ENCODE measurements at regions not wholly inside any gene's neighbourhood (a gene's known extent, or its start where the extent isn't known, plus 50 kb on each side); places are given as distances from the start of the nearest gene placed in this dataset.
A peak's percentile ranks its signal among the peaks of the same experiment; 100 is the strongest.
"Not testable (repeated sequence)": the region's sequence is repeated elsewhere in the genome, so short reads cannot be mapped to it uniquely, and the experiment has no call there.

DNA sequence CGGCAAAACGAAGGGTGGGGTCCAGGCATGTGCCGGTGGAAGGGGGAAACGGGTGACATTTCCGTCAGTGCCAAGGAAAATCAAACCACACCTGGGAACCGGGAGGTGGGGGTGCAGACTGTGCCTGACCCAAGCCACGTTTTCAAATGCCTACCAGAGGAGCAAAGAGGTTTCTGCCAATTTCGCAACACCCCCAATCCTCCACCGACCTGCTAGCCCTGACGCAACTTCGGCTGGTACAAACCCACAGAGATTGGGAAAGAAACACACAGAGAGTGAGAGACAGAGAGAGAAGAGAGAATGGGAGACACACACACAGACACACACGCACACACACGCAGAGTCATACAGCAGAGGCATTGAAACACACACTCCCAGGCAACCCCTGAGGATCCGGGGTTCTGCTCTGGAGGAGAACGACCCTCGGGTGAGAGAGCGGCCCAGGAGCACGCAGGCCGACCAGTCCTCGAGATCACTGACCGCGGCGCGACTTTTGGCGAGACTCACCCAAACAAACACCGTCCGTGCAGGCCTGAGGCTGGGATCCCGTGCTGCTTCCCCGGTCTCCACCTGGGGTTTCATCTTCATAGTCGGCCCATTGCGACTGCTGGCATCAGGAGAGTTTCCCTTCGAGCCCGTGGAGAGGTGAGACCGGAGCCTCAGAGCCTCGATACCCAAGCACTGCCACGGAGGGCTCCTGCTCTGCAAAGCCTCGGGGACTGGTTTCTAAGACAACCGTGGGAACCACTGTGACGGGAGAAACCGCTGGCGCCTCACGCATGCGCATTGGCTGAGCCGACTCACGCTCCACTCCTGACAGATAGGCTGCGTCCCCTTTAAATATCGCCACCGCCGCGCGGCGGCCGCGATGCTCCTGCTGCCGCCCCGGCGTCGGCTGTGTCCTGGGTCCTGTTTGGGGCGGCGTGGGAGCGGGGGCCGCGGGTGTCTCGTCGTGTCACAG, 697.9 kb upstream of the TPTE start:
- H3K27me3 ChIP-seq; H3K27ac ChIP-seq; H3K36me3 ChIP-seq; H3K4me1 ChIP-seq; H3K9me3 ChIP-seq; H3K4me3 ChIP-seq; intact Hi-C loops (cut with DNase I): not testable (repeated sequence)
- peak in 1 of 2 donors; percentile 81 for DNase-seq (ENCODE audit: low spot score in 2 of 2)

DNA sequence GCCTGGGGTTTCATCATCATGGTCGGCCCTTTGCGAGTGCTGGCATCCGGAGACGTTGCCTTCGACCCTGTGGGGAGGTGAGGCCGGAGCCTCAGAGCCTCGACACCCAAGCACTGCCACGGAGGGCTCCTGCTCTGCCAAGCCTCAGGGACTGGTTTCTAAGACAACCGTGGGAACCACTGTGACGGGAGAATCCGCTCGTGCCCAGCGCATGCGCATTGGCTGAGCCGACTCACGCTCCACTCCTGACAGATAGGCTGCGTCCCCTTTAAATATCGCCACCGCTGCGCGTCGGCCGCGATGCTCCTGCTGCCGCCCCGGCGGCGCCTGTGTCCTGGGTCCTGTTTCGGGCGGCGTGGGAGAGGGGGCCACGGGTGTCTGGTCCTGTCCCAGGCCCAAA, 690.6 kb upstream of the TPTE start:
- H3K9me3 ChIP-seq; H3K27me3 ChIP-seq; H3K36me3 ChIP-seq; H3K4me3 ChIP-seq; H3K27ac ChIP-seq; H3K4me1 ChIP-seq; intact Hi-C loops (cut with DNase I); DNase-seq (ENCODE audit: low spot score in 2 of 2): not testable (repeated sequence)

DNA sequence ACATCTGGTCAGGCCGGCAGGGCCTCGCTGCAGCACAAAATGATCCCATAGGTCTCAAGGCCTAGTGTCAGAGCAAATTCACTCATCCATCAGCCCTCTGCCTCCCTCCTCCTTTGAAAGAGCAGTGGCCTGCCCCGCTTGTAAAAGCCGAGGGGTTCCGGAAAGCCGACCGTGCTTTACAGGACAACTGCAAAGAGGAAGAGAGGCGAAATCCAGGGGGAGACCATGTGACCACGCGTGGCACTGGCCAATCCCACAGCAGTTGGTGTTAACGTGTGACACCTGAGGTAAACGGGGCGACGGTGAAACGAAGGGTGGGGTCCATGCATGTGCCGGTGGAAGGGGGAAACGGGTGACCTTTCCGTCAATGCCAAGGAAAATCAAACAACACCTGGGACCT, 688.6 kb upstream of the TPTE start:
- intact Hi-C loops (cut with DNase I); H3K4me1 ChIP-seq; H3K36me3 ChIP-seq; H3K27me3 ChIP-seq; H3K9me3 ChIP-seq; H3K4me3 ChIP-seq; H3K27ac ChIP-seq: not testable (repeated sequence)
- peak in 1 of 2 donors; percentile 77 for DNase-seq (ENCODE audit: low spot score in 2 of 2)

DNA sequence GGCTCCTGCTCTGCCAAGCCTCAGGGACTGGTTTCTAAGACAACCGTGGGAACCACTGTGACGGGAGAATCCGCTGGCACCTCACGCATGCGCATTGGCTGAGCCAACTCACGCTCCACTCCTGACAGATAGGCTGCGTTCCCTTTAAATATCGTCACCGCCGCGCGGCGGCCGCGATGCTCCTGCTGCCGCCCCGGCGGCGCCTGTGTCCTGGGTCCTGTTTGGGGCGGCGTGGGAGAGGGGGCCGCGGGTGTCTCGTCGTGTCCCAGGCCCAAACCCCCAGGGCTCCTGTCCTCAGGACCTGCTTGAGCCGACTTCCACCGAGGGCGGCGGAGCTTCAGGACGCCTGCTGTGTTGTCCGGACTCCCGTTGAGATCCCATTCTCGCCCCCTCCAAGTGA, 684.8 kb upstream of the TPTE start:
- H3K27ac ChIP-seq; H3K36me3 ChIP-seq; H3K4me3 ChIP-seq; intact Hi-C loops (cut with DNase I); H3K4me1 ChIP-seq; DNase-seq (ENCODE audit: low spot score in 2 of 2); H3K27me3 ChIP-seq; H3K9me3 ChIP-seq: not testable (repeated sequence)

DNA sequence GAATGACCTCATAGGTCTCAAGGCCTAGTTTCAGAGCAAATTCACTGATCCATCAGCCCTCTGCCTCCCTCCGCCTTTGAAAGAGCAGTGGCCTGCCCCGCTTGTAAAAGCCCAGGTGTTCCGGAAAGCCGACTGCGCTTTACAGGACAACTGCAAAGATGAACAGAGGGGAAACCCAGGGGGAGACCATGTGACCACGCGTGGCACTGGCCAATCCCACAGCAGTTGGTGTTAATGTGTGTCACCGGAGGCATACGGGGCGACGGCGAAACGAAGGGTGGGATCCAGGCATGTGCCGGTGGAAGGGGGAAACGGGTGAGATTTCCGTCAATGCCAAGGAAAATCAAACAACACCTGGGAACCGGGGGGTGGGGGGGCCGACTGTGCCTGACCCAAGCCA, 684.4 kb upstream of the TPTE start:
- H3K9me3 ChIP-seq; DNase-seq (ENCODE audit: low spot score in 2 of 2); H3K4me1 ChIP-seq; H3K27me3 ChIP-seq; H3K27ac ChIP-seq; H3K36me3 ChIP-seq; intact Hi-C loops (cut with DNase I); H3K4me3 ChIP-seq: not testable (repeated sequence)

DNA sequence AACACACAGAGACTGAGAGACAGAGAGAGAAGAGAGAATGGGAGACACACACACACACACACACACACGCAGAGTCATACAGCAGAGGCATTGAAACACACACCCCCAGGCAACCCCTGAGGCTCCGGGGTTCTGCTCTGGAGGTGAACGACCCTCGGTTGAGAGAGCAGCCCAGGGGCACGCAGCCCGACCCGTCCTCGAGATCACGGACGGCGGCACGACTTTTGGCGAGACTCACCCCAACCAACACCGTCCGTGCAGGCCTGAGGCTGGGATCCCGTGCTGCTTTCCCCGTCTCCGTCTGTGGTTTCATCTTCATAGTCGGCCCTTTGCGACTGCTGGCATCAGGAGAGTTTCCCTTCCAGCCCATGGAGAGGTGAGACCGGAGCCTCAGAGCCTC, 683.9 kb upstream of the TPTE start:
- H3K36me3 ChIP-seq; H3K27ac ChIP-seq; H3K4me1 ChIP-seq; DNase-seq (ENCODE audit: low spot score in 2 of 2); H3K9me3 ChIP-seq; H3K27me3 ChIP-seq; H3K4me3 ChIP-seq; intact Hi-C loops (cut with DNase I): not testable (repeated sequence)

DNA sequence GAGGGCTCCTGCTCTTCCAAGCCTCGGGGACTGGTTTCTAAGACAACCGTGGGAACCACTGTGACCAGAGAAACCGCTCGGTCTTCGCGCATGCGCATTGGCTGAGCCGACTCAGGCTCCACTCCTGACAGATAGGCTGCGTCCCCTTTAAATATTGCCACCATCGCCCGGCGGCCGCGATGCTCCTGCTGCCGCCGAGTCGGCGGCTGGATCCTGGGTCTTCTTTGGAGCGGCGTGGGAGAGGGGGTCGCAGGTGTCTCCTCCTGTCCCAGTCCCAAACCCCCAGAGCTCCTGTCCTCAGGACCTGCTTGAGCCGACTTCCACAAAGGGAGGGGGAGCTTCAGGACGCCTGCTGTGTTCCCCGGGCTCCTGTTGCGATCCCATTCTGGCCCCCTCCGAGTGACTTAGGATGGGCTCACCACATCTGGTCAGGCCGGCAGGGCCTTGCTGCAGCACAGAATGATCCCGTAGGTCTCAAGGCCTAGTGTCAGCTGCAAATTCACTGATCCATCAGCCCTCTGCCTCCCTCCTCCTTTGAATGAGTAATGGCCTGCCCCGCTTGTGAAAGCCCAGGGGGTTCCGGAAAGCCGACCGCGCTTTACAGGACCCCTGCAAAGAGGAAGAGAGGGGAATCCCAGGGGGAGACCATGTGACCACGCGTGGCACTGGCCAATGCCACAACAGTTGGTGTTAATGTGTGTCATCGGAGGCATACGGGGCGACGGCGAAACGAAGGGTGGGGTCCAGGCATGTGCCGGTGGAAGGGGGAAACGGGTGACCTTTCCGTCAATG, 683.2 kb upstream of the TPTE start:
- no peaks in the 10 kb centered on the region for H3K36me3 ChIP-seq
- no peak overlapping the region for H3K4me3 ChIP-seq
- no peaks in the 10 kb centered on the region for H3K4me1 ChIP-seq
- no peaks in the 10 kb centered on the region for H3K27me3 ChIP-seq
- DNase-seq (ENCODE audit: low spot score in 2 of 2), result no peak
- intact Hi-C loops (cut with DNase I), result no loop called here
- H3K9me3 ChIP-seq, result peaks cover 0 to 3% of the 10 kb centered on the region in 2 donors
- TF ChIP-seq, protein P1, sequence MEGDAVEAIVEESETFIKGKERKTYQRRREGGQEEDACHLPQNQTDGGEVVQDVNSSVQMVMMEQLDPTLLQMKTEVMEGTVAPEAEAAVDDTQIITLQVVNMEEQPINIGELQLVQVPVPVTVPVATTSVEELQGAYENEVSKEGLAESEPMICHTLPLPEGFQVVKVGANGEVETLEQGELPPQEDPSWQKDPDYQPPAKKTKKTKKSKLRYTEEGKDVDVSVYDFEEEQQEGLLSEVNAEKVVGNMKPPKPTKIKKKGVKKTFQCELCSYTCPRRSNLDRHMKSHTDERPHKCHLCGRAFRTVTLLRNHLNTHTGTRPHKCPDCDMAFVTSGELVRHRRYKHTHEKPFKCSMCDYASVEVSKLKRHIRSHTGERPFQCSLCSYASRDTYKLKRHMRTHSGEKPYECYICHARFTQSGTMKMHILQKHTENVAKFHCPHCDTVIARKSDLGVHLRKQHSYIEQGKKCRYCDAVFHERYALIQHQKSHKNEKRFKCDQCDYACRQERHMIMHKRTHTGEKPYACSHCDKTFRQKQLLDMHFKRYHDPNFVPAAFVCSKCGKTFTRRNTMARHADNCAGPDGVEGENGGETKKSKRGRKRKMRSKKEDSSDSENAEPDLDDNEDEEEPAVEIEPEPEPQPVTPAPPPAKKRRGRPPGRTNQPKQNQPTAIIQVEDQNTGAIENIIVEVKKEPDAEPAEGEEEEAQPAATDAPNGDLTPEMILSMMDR (IDR thresholded peaks at IDR 0.05), result no peak
- H3K27ac ChIP-seq, result no peak overlapping the region

DNA sequence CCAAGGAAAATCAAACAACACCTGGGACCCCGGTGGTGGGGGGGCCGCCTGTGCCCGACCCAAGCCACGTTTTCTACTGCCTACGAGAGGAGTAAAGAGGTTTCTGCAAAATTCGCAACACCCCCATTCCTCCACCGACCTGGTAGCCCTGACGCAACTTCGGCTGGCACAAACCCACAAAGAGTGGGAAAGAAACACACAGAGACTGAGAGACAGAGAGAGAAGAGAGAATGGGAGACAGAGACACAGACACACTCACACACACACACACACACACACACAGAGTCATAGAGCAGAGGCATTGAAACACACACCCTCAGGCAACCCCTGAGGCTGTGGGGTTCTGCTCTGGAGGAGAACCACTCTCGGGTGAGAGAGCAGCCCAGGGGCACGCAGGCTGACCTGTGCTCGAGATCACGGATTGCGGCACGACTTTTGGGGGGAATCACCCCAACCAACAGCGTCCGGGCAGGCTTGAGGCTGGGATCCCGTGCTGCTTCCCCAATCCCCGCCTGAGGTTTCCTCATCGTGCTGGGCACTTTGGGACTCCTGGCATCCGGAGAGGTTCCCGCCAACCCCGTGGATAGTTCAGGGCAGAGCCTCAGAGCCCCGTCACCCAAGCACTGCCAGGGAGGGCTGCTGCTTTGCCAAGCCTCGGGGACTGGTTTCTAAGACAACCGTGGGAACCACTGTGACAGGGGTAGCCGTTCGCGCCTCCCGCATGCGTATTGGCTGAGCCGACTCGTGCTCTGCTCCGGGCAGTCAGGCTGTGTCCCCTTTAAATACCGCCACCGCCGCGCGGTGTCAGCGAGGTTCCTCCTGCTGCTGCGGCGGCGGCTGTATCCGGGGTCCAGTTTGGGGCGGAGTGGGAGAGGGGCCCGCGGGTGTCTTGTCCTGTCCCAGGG, 682.4 kb upstream of the TPTE start:
- intact Hi-C loops (cut with DNase I), result no loop called here
- Histone ChIP-seq H3K27me3 (no peaks in the 10 kb centered on the region), H3K36me3 (no peaks in the 10 kb centered on the region), H3K4me3 (no peak overlapping the region), H3K4me1 (no peaks in the 10 kb centered on the region), H3K27ac (no peak overlapping the region), H3K9me3 (peaks cover 0 to 3% of the 10 kb centered on the region in 2 donors)
- TF ChIP-seq, protein P1 (IDR thresholded peaks at IDR 0.05), result no peak
- DNase-seq (ENCODE audit: low spot score in 2 of 2), result no peak

DNA sequence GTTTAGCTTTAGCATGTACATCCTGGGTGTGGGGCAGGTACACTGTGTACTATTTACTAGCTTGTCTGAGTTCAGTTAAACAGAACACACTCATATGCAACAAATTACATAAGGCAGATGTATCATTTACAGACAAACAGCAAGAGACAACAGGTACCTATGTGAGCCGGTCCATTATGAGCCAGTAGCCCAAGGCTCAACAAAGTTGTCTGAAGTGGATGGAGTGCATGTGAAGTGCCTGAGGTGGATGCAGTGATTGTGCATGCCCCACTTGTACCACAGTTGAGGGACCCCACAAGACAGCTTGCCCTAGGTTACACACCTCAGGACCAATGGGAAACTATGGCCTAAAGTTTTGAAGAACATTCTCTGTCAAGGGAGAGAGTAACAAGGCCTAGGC, 677.3 kb upstream of the TPTE start:
- H3K27me3 ChIP-seq; H3K9me3 ChIP-seq; H3K4me3 ChIP-seq; H3K36me3 ChIP-seq; H3K27ac ChIP-seq; H3K4me1 ChIP-seq; DNase-seq (ENCODE audit: low spot score in 2 of 2); intact Hi-C loops (cut with DNase I): not testable (repeated sequence)

DNA sequence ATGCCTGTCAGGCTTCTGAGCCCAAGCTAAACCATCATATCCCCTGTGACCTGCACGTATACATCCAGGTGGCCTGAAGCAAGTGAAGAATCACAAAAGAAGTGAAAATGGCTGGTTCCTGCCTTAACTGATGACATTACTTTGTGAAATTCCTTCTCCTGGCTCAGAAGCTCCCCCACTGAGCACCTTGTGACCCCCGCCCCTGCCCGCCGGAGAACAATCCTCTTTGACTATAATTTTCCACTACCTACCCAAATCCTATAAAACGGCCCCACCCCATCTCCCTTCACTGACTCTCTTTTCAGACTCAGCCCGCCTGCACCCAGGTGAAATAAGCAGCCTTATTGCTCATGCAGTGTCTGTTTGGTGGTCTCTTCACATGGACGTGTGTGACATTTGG, 673.9 kb upstream of the TPTE start:
- H3K9me3 ChIP-seq; H3K4me3 ChIP-seq; H3K4me1 ChIP-seq; H3K27ac ChIP-seq; H3K27me3 ChIP-seq; DNase-seq (ENCODE audit: low spot score in 2 of 2); intact Hi-C loops (cut with DNase I); H3K36me3 ChIP-seq: not testable (repeated sequence)

DNA sequence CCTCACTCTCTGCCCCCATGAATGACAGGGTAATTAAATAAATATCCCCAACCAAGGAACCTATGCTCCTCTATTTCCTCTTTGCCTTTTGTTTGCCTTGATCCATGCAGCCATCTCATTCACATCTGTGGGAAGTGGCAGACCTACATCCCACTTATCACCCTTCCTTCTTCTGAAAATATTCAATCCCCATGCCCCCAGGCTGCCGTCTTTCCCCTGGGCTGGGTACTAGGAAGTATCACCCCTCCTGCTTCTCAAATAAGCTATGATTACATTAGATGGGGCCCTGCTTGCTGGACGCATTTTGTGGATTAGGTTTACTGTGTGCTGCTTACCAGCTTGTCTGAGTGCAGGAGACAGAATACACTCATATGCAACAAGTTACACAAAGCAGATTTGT, 670.2 kb upstream of the TPTE start:
- H3K9me3 ChIP-seq; H3K4me3 ChIP-seq; intact Hi-C loops (cut with DNase I); H3K4me1 ChIP-seq; H3K36me3 ChIP-seq; H3K27me3 ChIP-seq; H3K27ac ChIP-seq; DNase-seq (ENCODE audit: low spot score in 2 of 2): not testable (repeated sequence)
